Superior temporal gyrus (tissue), 1 donor: ENCODE measurements at regions not wholly inside any gene's neighbourhood (a gene's known extent, or its start where the extent isn't known, plus 50 kb on each side); places are given as distances from the start of the nearest gene placed in this dataset.
A peak's percentile ranks its signal among the peaks of the same experiment; 100 is the strongest.
"Not testable (repeated sequence)": the region's sequence is repeated elsewhere in the genome, so short reads cannot be mapped to it uniquely, and the experiment has no call there.

Source experiments
- DNase-seq: peaks from one replicate; pipeline ENCODE4 v3.0.0-alpha.2; 2016; ENCODE audit errors: extremely low spot score

- no peak for DNase-seq
Measured at GRCh38 chr2:167749660-167750059, 497.7 kb downstream of the STK39 start.

- DNase-seq = no peak
Measured at GRCh38 chr2:167749016-167749415, 498.4 kb downstream of the STK39 start.

- no peak for DNase-seq
Measured at GRCh38 chr2:167748536-167748935, 498.9 kb downstream of the STK39 start.

- no peak for DNase-seq
Measured at GRCh38 chr2:167745667-167746066, 501.7 kb downstream of the STK39 start.

- DNase-seq = not testable (repeated sequence)
Measured at GRCh38 chr2:167739921-167740320, 507.5 kb downstream of the STK39 start.

- no peak for DNase-seq
Measured at GRCh38 chr2:167733747-167734146, 513.6 kb downstream of the STK39 start.

- DNase-seq = no peak
Measured at GRCh38 chr2:167732326-167732725, 515.1 kb downstream of the STK39 start.

GRCh38 chr2:167729911-167730310, 517.5 kb downstream of the STK39 start:
- peak; percentile 55 for DNase-seq

- no peak for DNase-seq
Measured at GRCh38 chr2:167726788-167727187, 520.6 kb downstream of the STK39 start.

- DNase-seq = peak; percentile 40
Measured at GRCh38 chr2:167721593-167721992, 525.8 kb downstream of the STK39 start.

- DNase-seq = no peak
Measured at GRCh38 chr2:167719410-167719809, 528.0 kb downstream of the STK39 start.

GRCh38 chr2:167718560-167718959, 528.8 kb downstream of the STK39 start:
- no peak for DNase-seq

- no peak for DNase-seq
Measured at GRCh38 chr2:167715932-167716331, 531.5 kb downstream of the STK39 start.

GRCh38 chr2:167715498-167715897, 531.9 kb downstream of the STK39 start:
- not testable (repeated sequence) for DNase-seq

- no peak for DNase-seq
Measured at GRCh38 chr2:167712275-167712674, 535.1 kb downstream of the STK39 start.

GRCh38 chr2:167708998-167709397, 538.4 kb downstream of the STK39 start:
- no peak for DNase-seq

- no peak for DNase-seq
Measured at GRCh38 chr2:167706800-167707199, 540.6 kb downstream of the STK39 start.

- peak; percentile 17 for DNase-seq
Measured at GRCh38 chr2:167703441-167703840, 544.0 kb downstream of the STK39 start.

- no peak for DNase-seq
Measured at GRCh38 chr2:167702227-167702626, 545.2 kb downstream of the STK39 start.

- DNase-seq = no peak
Measured at GRCh38 chr2:167701651-167702050, 545.7 kb downstream of the STK39 start.

GRCh38 chr2:167697948-167698347, 549.4 kb downstream of the STK39 start:
- no peak for DNase-seq

- no peak for DNase-seq
Measured at GRCh38 chr2:167697194-167697593, 550.2 kb downstream of the STK39 start.

GRCh38 chr2:167692936-167693335, 554.5 kb downstream of the STK39 start:
- no peak for DNase-seq

GRCh38 chr2:167692191-167692590, 555.2 kb downstream of the STK39 start:
- no peak for DNase-seq

- no peak for DNase-seq
Measured at GRCh38 chr2:167689444-167689843, 558.0 kb downstream of the STK39 start.
